K562 (cell line): ENCODE measurements at regions not wholly inside any gene's neighbourhood (a gene's known extent, or its start where the extent isn't known, plus 50 kb on each side); places are given as distances from the start of the nearest gene placed in this dataset.

Experiments used
- ATAC-seq: fragments of 200-7000 bp; cut with Tn5 transposase; 3 replicates; pipeline ENCODE4 v1.9.1; 2020; ENCODE audit warnings: moderate library complexity
- BruUV-seq: library from RNA; stranded (reverse); fragments of 400-500 nt; replicated peaks from 2 replicates; lab custom pipeline; 2021; lab: Mats Ljungman, UMichigan
- CTCF ChIA-PET: fragments of 300-600 bp; formaldehyde crosslinking; extraction: SDS; loops from one replicate; lab custom pipeline; 2021; ENCODE audit warnings: low intra/inter-chr PET ratio; lab: Yijun Ruan, JAX
- POLR2A ChIA-PET: fragments of 300-600, 350-650 bp; sonication (Branson Sonifier 250); formaldehyde crosslinking; extraction: SDS; loops from one replicate; lab custom pipeline; 2021; ENCODE audit warnings: antibody characterized with exemption, inconsistent platforms; lab: Yijun Ruan, JAX
- DNase-seq, 4 experiments: peaks; one replicate each; pipeline versions ENCODE4 v3.0.0 to v3.0.0-alpha.2; 2011 to 2018; ENCODE audit warnings: low spot score in 3 of 4, mixed read lengths in 3 of 4; ENCODE audit errors: extremely low read depth in 1 of 4
- FAIRE-seq: peaks from 2 replicates; lab custom pipeline; 2011; peaks lifted over from hg19 to GRCh38; lab: Jason Lieb, UNC
- H2AFZ ChIP-seq: 2 replicates; pipeline ENCODE4 v1.6.0; 2011; ENCODE audit warnings: low read depth, low read length, control low read depth, inconsistent platforms
- H3K27ac ChIP-seq: fragments of 200-600 bp; 3 replicates; pipeline ENCODE4 v1.8.0; 2011; ENCODE audit warnings: low read depth, mild to moderate bottlenecking, control low read depth, inconsistent platforms, low read length, moderate library complexity, mixed read lengths; ENCODE audit errors: extremely low read depth
- H3K27me3 ChIP-seq, 2 experiments: fragments of 300-600 bp in 1 of 2; 2 replicates in 1 of 2; 3 replicates in 1 of 2; pipeline versions ENCODE4 v1.6.0 to v1.8.0; 2011; ENCODE audit warnings: inconsistent platforms in 2 of 2, low read length in 2 of 2, mild to moderate bottlenecking in 1 of 2, mixed read lengths in 1 of 2, moderate library complexity in 1 of 2; ENCODE audit not compliant: control insufficient read depth in 2 of 2, insufficient read depth in 2 of 2
- H3K36me3 ChIP-seq: fragments of 300-600 bp; 3 replicates; pipeline ENCODE4 v1.8.0; 2011; ENCODE audit warnings: mild to moderate bottlenecking, low read length, inconsistent platforms; ENCODE audit not compliant: control insufficient read depth, insufficient read depth
- H3K4me1 ChIP-seq, 2 experiments: fragments of 200-600 bp in 1 of 2; replicated peaks in 1 of 2; 2 replicates in 1 of 2; 3 replicates in 1 of 2; pipeline versions ENCODE4 v1.5.1 to v1.8.0; 2011; ENCODE audit warnings: inconsistent platforms in 2 of 2, low read length in 2 of 2, mild to moderate bottlenecking in 1 of 2, mixed read lengths in 1 of 2, moderate library complexity in 1 of 2; ENCODE audit not compliant: control insufficient read depth in 2 of 2, insufficient read depth in 2 of 2
- H3K4me2 ChIP-seq: 2 replicates; pipeline ENCODE4 v1.6.1; 2011; ENCODE audit warnings: low read length, control low read depth, inconsistent platforms, mixed read lengths; ENCODE audit not compliant: insufficient read depth
- H3K4me3 ChIP-seq: fragments of 200-600 bp; sonication (generic), shearing (Covaris generic); 2 replicates; pipeline ENCODE4 v1.5.1; 2016; ENCODE audit warnings: control low read depth, inconsistent platforms
- H3K79me2 ChIP-seq: fragments of 200-600 bp; 3 replicates; pipeline ENCODE4 v1.8.0; 2011; ENCODE audit warnings: low read length, inconsistent platforms; ENCODE audit not compliant: control insufficient read depth, insufficient read depth
- H3K9ac ChIP-seq, 2 experiments: 2 replicates each; pipeline versions ENCODE4 v1.6.0 to v1.6.1; 2011; ENCODE audit warnings: low read depth in 2 of 2, low read length in 2 of 2, control low read depth in 1 of 2, inconsistent platforms in 1 of 2, mild to moderate bottlenecking in 1 of 2, mixed read lengths in 1 of 2; ENCODE audit not compliant: insufficient read depth in 1 of 2
- H3K9me1 ChIP-seq: one replicate; pipeline ENCODE4 v1.6.0; 2011; ENCODE audit warnings: inconsistent platforms, mild to moderate bottlenecking, low read length, moderate library complexity; ENCODE audit not compliant: control insufficient read depth, insufficient read depth
- H3K9me3 ChIP-seq: replicated peaks from 2 replicates; pipeline ENCODE4 v1.5.1; 2011; ENCODE audit warnings: low read depth, low read length, inconsistent platforms; ENCODE audit not compliant: control insufficient read depth, insufficient read depth
- H4K20me1 ChIP-seq: replicated peaks from 2 replicates; pipeline ENCODE4 v1.6.1; 2011; ENCODE audit warnings: low read length, inconsistent platforms, mixed read lengths; ENCODE audit not compliant: control insufficient read depth, insufficient read depth
- FOXK2 ChIP-seq, 2 experiments: fragments of 450-650 bp; IDR thresholded peaks in 1 of 2; conservative IDR thresholded peaks in 1 of 2; 2 replicates each; pipeline ENCODE4 v1.6.1; 2016; ENCODE audit warnings: low read depth in 2 of 2, mild to moderate bottlenecking in 1 of 2
- HNRNPK ChIP-seq: fragments of 200-400 bp; formaldehyde crosslinking; IDR thresholded peaks from one replicate; pipeline ENCODE4 v1.6.1; 2018; ENCODE audit warnings: mild to moderate bottlenecking, low read depth, low read length; ENCODE audit not compliant: poor library complexity, severe bottlenecking
- HOXB6 ChIP-seq: fragments of 250-450 bp; sonication (Bioruptor Pico); IDR thresholded peaks from 2 replicates; pipeline ENCODE4 v1.5.1; 2022; ENCODE audit warnings: mild to moderate bottlenecking, borderline replicate concordance
- PHTF2 ChIP-seq: fragments of 250-450 bp; sonication (Bioruptor Pico); IDR thresholded peaks from 2 replicates; pipeline ENCODE4 v1.5.0; 2021; ENCODE audit warnings: mild to moderate bottlenecking
- PPARD ChIP-seq: fragments of 250-450 bp; sonication (Bioruptor Pico); IDR thresholded peaks from 2 replicates; pipeline ENCODE4 v1.8.0; 2022; ENCODE audit warnings: inconsistent platforms, mild to moderate bottlenecking, moderate library complexity
- SNIP1 ChIP-seq: fragments of 450-650 bp; IDR thresholded peaks from 2 replicates; pipeline ENCODE4 v1.7.1; 2017; ENCODE audit warnings: low read depth, mild to moderate bottlenecking
- TCF7L2 ChIP-seq: fragments of 150-350 bp; IDR thresholded peaks from 2 replicates; pipeline ENCODE4 v1.6.1; 2016; ENCODE audit warnings: low read depth, mild to moderate bottlenecking, low read length, moderate library complexity
- ZBTB7A ChIP-seq: IDR thresholded peaks from 2 replicates; pipeline ENCODE4 v1.6.1; 2011; ENCODE audit warnings: low read depth, mild to moderate bottlenecking, low read length, moderate library complexity, borderline replicate concordance; ENCODE audit not compliant: control insufficient read depth
- ZNF239 ChIP-seq: fragments of 250-450 bp; sonication (Bioruptor Pico); IDR thresholded peaks from 2 replicates; pipeline ENCODE4 v1.4.0; 2020; ENCODE audit warnings: mild to moderate bottlenecking
- in situ Hi-C: fragments of 300-500 bp; cut with MboI; formaldehyde crosslinking; loops from 4 replicates; pipeline ENCODE4 v1.15.0; 2018; ENCODE audit warnings: inconsistent platforms, mixed read lengths
- intact Hi-C: fragments of 100-400 bp; cut with micrococcal nuclease; formaldehyde crosslinking; loops from 2 replicates; pipeline ENCODE4 v1.14.2; 2022
- TF ChIP-seq, protein P1 (sequence below): fragments of 250-450 bp; sonication (Bioruptor Pico); IDR thresholded peaks from 2 replicates; pipeline ENCODE4 v1.4.0; 2020; ENCODE audit warnings: mild to moderate bottlenecking
- TF ChIP-seq, protein P2 (sequence below), 2 experiments: fragments of 450-650 bp in 1 of 2; sonication (generic) in 1 of 2; formaldehyde crosslinking in 1 of 2; IDR thresholded peaks in 1 of 2; conservative IDR thresholded peaks in 1 of 2; 2 replicates each; pipeline versions ENCODE4 v1.6.1 to v1.8.1; 2016 to 2023; ENCODE audit warnings: mild to moderate bottlenecking in 2 of 2, moderate library complexity in 2 of 2, inconsistent platforms in 1 of 2, missing genetic modification reagents in 1 of 2

DNA sequence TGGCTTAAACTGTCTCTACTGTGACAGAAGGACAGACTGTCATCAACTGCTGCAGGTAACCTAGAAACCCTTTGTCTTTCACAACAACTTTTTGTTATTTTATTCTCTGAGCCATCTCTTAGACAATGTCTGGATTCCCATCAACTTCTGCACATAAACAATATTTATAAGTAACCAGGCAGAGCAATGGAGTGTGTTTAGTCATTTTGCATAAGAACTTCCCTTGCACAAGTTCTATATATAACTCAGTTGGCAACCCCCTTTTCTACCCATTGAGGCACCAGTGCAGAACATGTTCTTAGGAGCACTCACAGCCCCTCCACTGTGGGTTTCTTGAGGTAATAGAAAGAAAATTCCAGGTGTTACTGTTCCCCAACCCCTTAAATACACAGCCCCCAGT is 65.0 kb upstream of the IL6 start:
- H3K79me2 ChIP-seq: peaks cover 36% of the 10 kb centered on the region
- no peak overlapping the region for H3K4me3 ChIP-seq
- no TSS peak for BruUV-seq
- in situ Hi-C loops (no loop called here), intact Hi-C loops (loop anchor here (5.0 to 10.0 kb wide), 2 partner anchors 100 to 193 kb away; no protein-coding TSS in a partner anchor)
- FAIRE-seq (no peak), DNase-seq (no peak), ATAC-seq (no peak)
- H3K4me1 ChIP-seq: peaks cover 17 to 43% of the 10 kb centered on the region in 2 experiments
- H3K27ac ChIP-seq: no peak overlapping the region
- TF ChIP-seq, protein P1, sequence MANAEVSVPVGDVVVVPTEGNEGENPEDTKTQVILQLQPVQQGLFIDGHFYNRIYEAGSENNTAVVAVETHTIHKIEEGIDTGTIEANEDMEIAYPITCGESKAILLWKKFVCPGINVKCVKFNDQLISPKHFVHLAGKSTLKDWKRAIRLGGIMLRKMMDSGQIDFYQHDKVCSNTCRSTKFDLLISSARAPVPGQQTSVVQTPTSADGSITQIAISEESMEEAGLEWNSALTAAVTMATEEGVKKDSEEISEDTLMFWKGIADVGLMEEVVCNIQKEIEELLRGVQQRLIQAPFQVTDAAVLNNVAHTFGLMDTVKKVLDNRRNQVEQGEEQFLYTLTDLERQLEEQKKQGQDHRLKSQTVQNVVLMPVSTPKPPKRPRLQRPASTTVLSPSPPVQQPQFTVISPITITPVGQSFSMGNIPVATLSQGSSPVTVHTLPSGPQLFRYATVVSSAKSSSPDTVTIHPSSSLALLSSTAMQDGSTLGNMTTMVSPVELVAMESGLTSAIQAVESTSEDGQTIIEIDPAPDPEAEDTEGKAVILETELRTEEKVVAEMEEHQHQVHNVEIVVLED (CRISPR knock-in tag): no peak
- no peak for TF ChIP-seq FOXK2 (conservative IDR thresholded peaks at IDR 0.05 in 1 of 2, IDR thresholded peaks at IDR 0.05 in 1 of 2; ENCODE audit: low read depth in 2 of 2)
- no peak for TF ChIP-seq HNRNPK
- no peak for TF ChIP-seq ZNF239 (CRISPR knock-in tag)
- no peak for TF ChIP-seq HOXB6 (CRISPR knock-in tag)
- TF ChIP-seq PHTF2 (CRISPR knock-in tag): no peak
- no peak for TF ChIP-seq ZBTB7A
- no peak for TF ChIP-seq PPARD (CRISPR knock-in tag)
- TF ChIP-seq, protein P2, sequence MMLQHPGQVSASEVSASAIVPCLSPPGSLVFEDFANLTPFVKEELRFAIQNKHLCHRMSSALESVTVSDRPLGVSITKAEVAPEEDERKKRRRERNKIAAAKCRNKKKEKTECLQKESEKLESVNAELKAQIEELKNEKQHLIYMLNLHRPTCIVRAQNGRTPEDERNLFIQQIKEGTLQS (IDR thresholded peaks at IDR 0.05): no peak
- TF ChIP-seq, protein P2 (CRISPR knock-in tag; conservative IDR thresholded peaks at IDR 0.05): no peak
- no peak for TF ChIP-seq SNIP1
- no peak for TF ChIP-seq TCF7L2
- ChIA-PET CTCF (no interaction called here), POLR2A (interaction anchor here (1.0 to 3.0 kb wide), 3 partner anchors 14 to 100 kb away, joined by 3 to 9 read pairs (median 3); no protein-coding TSS in a partner anchor)
- H3K27me3 ChIP-seq: no peaks in the 10 kb centered on the region
- peaks cover 33% of the 10 kb centered on the region; the same call in 2 of the 3 replicates for H3K36me3 ChIP-seq
- H2AFZ ChIP-seq: no peak overlapping the region
- H3K4me2 ChIP-seq: no peak overlapping the region
- H3K9me3 ChIP-seq: no peaks in the 10 kb centered on the region
- H3K9me1 ChIP-seq: no peaks in the 10 kb centered on the region
- no peak overlapping the region for H3K9ac ChIP-seq
- no peaks in the 10 kb centered on the region for H4K20me1 ChIP-seq
